HL-60 (cell line): ENCODE measurements at regions not wholly inside any gene's neighbourhood (a gene's known extent, or its start where the extent isn't known, plus 50 kb on each side); places are given as distances from the start of the nearest gene placed in this dataset.

Experiments used
- CTCF ChIP-seq: IDR thresholded peaks from one replicate; pipeline ENCODE4 v1.5.1; 2011; ENCODE audit warnings: low read length, control low read depth, inconsistent platforms; ENCODE audit not compliant: insufficient read depth
- POLR2AphosphoS5 ChIP-seq: IDR thresholded peaks from 2 replicates; pipeline ENCODE4 v1.6.1; 2012; ENCODE audit warnings: low read depth
- REST ChIP-seq: IDR thresholded peaks from 2 replicates; pipeline ENCODE4 v1.6.1; 2012; ENCODE audit warnings: low read depth; ENCODE audit not compliant: insufficient replicate concordance

- TF ChIP-seq CTCF (no peak), REST (no peak), POLR2AphosphoS5 (no peak)
These were observed 605.1 kb downstream of the ELAVL2 start for GRCh38 chr9:23220957-23221356.
